SK-N-MC (cell line): ENCODE measurements at regions not wholly inside any gene's neighbourhood (a gene's known extent, or its start where the extent isn't known, plus 50 kb on each side); places are given as distances from the start of the nearest gene placed in this dataset.

Experiments
- EZH2 ChIP-seq: fragments of 200-600 bp; sonication (generic); IDR thresholded peaks from one replicate; pipeline ENCODE4 v1.6.1; 2017; ENCODE audit warnings: antibody characterized with exemption
- FOXP2 ChIP-seq: optimal IDR thresholded peaks from 2 replicates; pipeline ENCODE3; 2011; ENCODE audit warnings: mild to moderate bottlenecking, moderate library complexity; ENCODE audit not compliant: insufficient read depth; ENCODE audit errors: extremely low read length, control extremely low read depth
- POLR2AphosphoS5 ChIP-seq: IDR thresholded peaks from 2 replicates; pipeline ENCODE4 v1.6.1; 2012; ENCODE audit warnings: mild to moderate bottlenecking, low read depth, low read length, borderline replicate concordance

DNA sequence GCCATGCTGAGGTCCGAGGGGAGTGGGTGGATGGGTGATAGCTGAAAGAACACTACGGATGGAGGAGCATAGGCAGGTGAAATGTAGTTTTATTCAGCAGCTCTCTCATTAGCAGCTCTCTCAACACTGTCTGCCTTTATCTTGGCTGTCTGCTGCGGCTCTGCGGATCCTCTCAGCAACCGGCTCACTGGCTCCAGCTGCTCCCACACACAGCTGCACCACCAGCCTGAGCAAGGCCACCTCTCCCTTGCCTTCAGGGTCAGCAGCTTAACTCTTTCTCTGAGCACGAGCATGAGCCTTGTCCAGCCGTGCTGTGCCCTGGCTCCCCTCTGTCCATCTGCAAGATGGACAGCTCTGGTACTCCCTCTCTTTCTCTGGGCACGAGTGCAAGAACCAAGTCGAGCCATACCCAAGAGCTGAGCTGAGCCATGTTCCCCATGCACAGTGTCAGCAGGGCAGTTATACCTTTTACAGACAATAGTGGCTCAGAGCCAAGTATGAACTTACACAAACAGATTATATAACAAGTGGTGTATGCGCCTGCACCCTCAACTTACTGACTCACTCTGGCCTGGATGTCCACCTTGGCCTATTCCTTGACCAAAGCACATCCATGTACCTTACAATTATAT lies 108.5 kb downstream of the MACIR start:
- TF ChIP-seq POLR2AphosphoS5 (no peak), EZH2 (no peak), FOXP2 (no peak)
